ENCODE measurements at regions not wholly inside any gene's neighbourhood (a gene's known extent, or its start where the extent isn't known, plus 50 kb on each side); places are given as distances from the start of the nearest gene placed in this dataset.

- Histone ChIP-seq H3K36me3 (ENCODE audit: low read length) (no peaks in the 10 kb centered on the region), H3K27me3 (ENCODE audit: low read length) (no peaks in the 10 kb centered on the region), H2AFZ (ENCODE audit: low read depth, low read length, severe bottlenecking) (no peak overlapping the region), H4K20me1 (ENCODE audit: low read depth, low read length) (no peaks in the 10 kb centered on the region), H3K9me3 (ENCODE audit: insufficient read depth, low read length) (no peaks in the 10 kb centered on the region), H3K79me2 (ENCODE audit: insufficient read depth, low read length) (no peaks in the 10 kb centered on the region), H3F3A (ENCODE audit: insufficient read depth) (no peaks in the 10 kb centered on the region), H3K4me3 (ENCODE audit: insufficient read depth, low read length, poor library complexity, severe bottlenecking) (no peak overlapping the region), H3K9ac (ENCODE audit: low read length) (no peak overlapping the region), H3K4me2 (ENCODE audit: low read depth, low read length, poor library complexity, severe bottlenecking) (no peak overlapping the region), H3K27ac (ENCODE audit: low read depth, low read length) (no peak overlapping the region), H3K9me2 (replicated peaks; ENCODE audit: insufficient read depth, low read length) (no peaks in the 10 kb centered on the region)
- TF ChIP-seq, protein P1, sequence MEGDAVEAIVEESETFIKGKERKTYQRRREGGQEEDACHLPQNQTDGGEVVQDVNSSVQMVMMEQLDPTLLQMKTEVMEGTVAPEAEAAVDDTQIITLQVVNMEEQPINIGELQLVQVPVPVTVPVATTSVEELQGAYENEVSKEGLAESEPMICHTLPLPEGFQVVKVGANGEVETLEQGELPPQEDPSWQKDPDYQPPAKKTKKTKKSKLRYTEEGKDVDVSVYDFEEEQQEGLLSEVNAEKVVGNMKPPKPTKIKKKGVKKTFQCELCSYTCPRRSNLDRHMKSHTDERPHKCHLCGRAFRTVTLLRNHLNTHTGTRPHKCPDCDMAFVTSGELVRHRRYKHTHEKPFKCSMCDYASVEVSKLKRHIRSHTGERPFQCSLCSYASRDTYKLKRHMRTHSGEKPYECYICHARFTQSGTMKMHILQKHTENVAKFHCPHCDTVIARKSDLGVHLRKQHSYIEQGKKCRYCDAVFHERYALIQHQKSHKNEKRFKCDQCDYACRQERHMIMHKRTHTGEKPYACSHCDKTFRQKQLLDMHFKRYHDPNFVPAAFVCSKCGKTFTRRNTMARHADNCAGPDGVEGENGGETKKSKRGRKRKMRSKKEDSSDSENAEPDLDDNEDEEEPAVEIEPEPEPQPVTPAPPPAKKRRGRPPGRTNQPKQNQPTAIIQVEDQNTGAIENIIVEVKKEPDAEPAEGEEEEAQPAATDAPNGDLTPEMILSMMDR (IDR thresholded peaks at IDR 0.05; ENCODE audit: insufficient read depth, low read length, poor library complexity, severe bottlenecking) = no peak
Observed at GRCh38 chr3:72273615-72274014, 488.7 kb upstream of the PROK2 start.

DNA sequence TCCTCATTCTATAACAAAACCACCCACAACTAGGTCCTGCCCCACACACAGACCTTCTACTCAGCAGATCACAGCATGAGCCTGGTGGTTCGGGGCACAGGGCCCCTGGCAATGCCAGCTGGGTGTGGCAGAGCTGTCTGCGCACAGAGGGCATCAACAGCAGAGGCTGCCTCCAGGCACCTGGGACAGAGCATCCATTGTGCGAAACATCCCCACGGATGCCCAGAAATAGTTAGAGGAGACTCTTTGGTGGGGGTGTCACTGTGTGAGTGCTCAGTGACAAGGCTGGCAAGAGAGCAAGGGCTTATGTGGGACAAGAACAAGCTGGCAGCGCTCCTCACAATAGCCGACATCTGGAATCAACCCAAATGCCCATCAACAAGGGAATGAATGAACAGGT, 487.4 kb upstream of the PROK2 start:
- Histone ChIP-seq H4K20me1 (ENCODE audit: low read depth, low read length) (no peaks in the 10 kb centered on the region), H2AFZ (ENCODE audit: low read depth, low read length, severe bottlenecking) (no peak overlapping the region), H3K4me2 (ENCODE audit: low read depth, low read length, poor library complexity, severe bottlenecking) (no peak overlapping the region), H3K27ac (ENCODE audit: low read depth, low read length) (no peak overlapping the region), H3K9me2 (replicated peaks; ENCODE audit: insufficient read depth, low read length) (no peaks in the 10 kb centered on the region), H3F3A (ENCODE audit: insufficient read depth) (no peaks in the 10 kb centered on the region), H3K4me3 (ENCODE audit: insufficient read depth, low read length, poor library complexity, severe bottlenecking) (no peak overlapping the region), H3K36me3 (ENCODE audit: low read length) (no peaks in the 10 kb centered on the region), H3K27me3 (ENCODE audit: low read length) (no peaks in the 10 kb centered on the region), H3K79me2 (ENCODE audit: insufficient read depth, low read length) (no peaks in the 10 kb centered on the region), H3K9ac (ENCODE audit: low read length) (no peak overlapping the region), H3K9me3 (ENCODE audit: insufficient read depth, low read length) (no peaks in the 10 kb centered on the region)
- no peak for TF ChIP-seq EZH2phosphoT487 (conservative IDR thresholded peaks at IDR 0.05; ENCODE audit: low read length)
- TF ChIP-seq, protein P1 (IDR thresholded peaks at IDR 0.05; ENCODE audit: insufficient read depth, low read length, poor library complexity, severe bottlenecking) = no peak

- Histone ChIP-seq H3K9me2 (replicated peaks; ENCODE audit: insufficient read depth, low read length) (no peaks in the 10 kb centered on the region), H3K27ac (ENCODE audit: low read depth, low read length) (no peak overlapping the region), H4K20me1 (ENCODE audit: low read depth, low read length) (no peaks in the 10 kb centered on the region), H3K9me3 (ENCODE audit: insufficient read depth, low read length) (no peaks in the 10 kb centered on the region), H3K79me2 (ENCODE audit: insufficient read depth, low read length) (no peaks in the 10 kb centered on the region), H3K9ac (ENCODE audit: low read length) (no peak overlapping the region), H3K36me3 (ENCODE audit: low read length) (no peaks in the 10 kb centered on the region), H3K4me3 (ENCODE audit: insufficient read depth, low read length, poor library complexity, severe bottlenecking) (no peak overlapping the region), H3K4me2 (ENCODE audit: low read depth, low read length, poor library complexity, severe bottlenecking) (no peak overlapping the region), H2AFZ (ENCODE audit: low read depth, low read length, severe bottlenecking) (no peak overlapping the region), H3K27me3 (ENCODE audit: low read length) (no peaks in the 10 kb centered on the region), H3F3A (ENCODE audit: insufficient read depth) (no peaks in the 10 kb centered on the region)
- no peak for TF ChIP-seq EZH2phosphoT487 (conservative IDR thresholded peaks at IDR 0.05; ENCODE audit: low read length)
- TF ChIP-seq, protein P1 (IDR thresholded peaks at IDR 0.05; ENCODE audit: insufficient read depth, low read length, poor library complexity, severe bottlenecking) = no peak
Observed at GRCh38 chr3:72271923-72272322, 487.0 kb upstream of the PROK2 start.

- no peak overlapping the region for H3K27ac ChIP-seq (ENCODE audit: low read depth, low read length)
- H3K27me3 ChIP-seq (ENCODE audit: low read length) = no peaks in the 10 kb centered on the region
- no peak overlapping the region for H3K4me3 ChIP-seq (ENCODE audit: insufficient read depth, low read length, poor library complexity, severe bottlenecking)
- H3K9me2 ChIP-seq (replicated peaks; ENCODE audit: insufficient read depth, low read length) = no peaks in the 10 kb centered on the region
- H4K20me1 ChIP-seq (ENCODE audit: low read depth, low read length) = no peaks in the 10 kb centered on the region
- H3K4me2 ChIP-seq (ENCODE audit: low read depth, low read length, poor library complexity, severe bottlenecking) = no peak overlapping the region
- no peaks in the 10 kb centered on the region for H3K9me3 ChIP-seq (ENCODE audit: insufficient read depth, low read length)
- no peak for TF ChIP-seq EZH2phosphoT487 (conservative IDR thresholded peaks at IDR 0.05; ENCODE audit: low read length)
- TF ChIP-seq, protein P1 (IDR thresholded peaks at IDR 0.05; ENCODE audit: insufficient read depth, low read length, poor library complexity, severe bottlenecking) = no peak
- H3K36me3 ChIP-seq (ENCODE audit: low read length) = no peaks in the 10 kb centered on the region
- H3K79me2 ChIP-seq (ENCODE audit: insufficient read depth, low read length) = no peaks in the 10 kb centered on the region
- H2AFZ ChIP-seq (ENCODE audit: low read depth, low read length, severe bottlenecking) = no peak overlapping the region
- no peaks in the 10 kb centered on the region for H3F3A ChIP-seq (ENCODE audit: insufficient read depth)
- no peak overlapping the region for H3K9ac ChIP-seq (ENCODE audit: low read length)
Observed at GRCh38 chr3:72271216-72271615, 486.3 kb upstream of the PROK2 start.

Measured in SU-DHL-6 (cell line).